ENCODE measurements at regions not wholly inside any gene's neighbourhood (a gene's known extent, or its start where the extent isn't known, plus 50 kb on each side); places are given as distances from the start of the nearest gene placed in this dataset.

DNA sequence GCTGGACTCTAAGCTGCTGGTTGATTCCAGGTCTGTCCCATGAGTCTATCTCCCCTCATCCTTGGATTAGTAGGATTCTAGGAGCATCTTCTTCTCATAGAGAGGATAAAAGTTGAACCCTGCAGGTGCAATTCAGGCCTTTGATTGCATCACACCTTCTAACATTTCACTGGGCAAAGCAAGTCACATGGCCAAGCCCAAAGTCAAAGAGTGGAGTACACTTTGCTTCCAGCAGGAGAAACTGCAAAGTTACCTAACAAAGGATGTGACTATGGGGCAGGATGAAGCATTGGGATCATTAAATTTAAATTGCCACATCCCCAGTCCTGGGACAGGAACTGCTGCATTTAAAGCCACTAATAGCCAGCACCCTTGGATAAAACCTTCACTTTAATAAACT, 51.0 kb upstream of the EGFLAM start:
- intact Hi-C loops (cut with DNase I; ENCODE audit: low total_unique reads) (no loop called here), in situ Hi-C loops (cut with MboI; ENCODE audit: low sequenced_read_pairs in 4 of 4) (no loop called here)
- peaks cover 3 to 11% (median 4%) of the 10 kb centered on the region in 3 donors for H3K27me3 ChIP-seq

DNA sequence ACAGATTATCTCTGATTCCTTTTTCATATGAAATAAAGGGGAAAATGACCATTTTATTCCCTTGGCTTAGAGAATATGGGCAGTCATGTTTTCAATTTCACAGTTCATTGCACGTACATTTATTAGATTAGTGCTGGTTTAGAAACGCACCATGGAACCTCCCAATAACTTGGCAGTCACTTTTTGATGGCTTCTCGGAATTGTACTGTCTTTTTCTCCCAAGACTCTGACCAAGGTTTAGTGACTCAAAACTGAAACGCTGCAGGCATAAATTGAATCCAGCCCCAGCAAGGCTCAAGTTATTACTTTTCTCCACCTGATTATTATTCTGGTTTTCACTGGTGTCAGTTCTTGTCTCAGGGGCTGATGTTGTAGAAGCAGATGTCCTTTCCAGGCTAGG, 55.6 kb upstream of the EGFLAM start:
- H3K9me3 ChIP-seq, result no peaks in the 10 kb centered on the region
- no peak overlapping the region for H3K4me3 ChIP-seq
- intact Hi-C loops (cut with DNase I; ENCODE audit: low total_unique reads) (no loop called here), in situ Hi-C loops (cut with MboI; ENCODE audit: low sequenced_read_pairs in 4 of 4) (no loop called here)
- H3K36me3 ChIP-seq, result no peaks in the 10 kb centered on the region
- H3K27me3 ChIP-seq, result peaks cover 0 to 12% (median 4%) of the 10 kb centered on the region in 3 donors
- no peak overlapping the region for H3K27ac ChIP-seq
- H3K4me1 ChIP-seq, result no peaks in the 10 kb centered on the region
- DNase-seq (no peak), ATAC-seq (no peak)
- TF ChIP-seq POLR2A (IDR thresholded peaks at IDR 0.05) (no peak), CTCF (IDR thresholded peaks at IDR 0.05 in 4 of 5, conservative IDR thresholded peaks at IDR 0.05 in 1 of 5) (no peak)

More for the DNA sequence above, 51.0 kb upstream of the EGFLAM start:
- Histone ChIP-seq H3K4me3 (no peak overlapping the region), H3K9me3 (no peaks in the 10 kb centered on the region), H3K4me1 (no peaks in the 10 kb centered on the region), H3K36me3 (no peaks in the 10 kb centered on the region), H3K27ac (no peak overlapping the region)
- TF ChIP-seq CTCF (IDR thresholded peaks at IDR 0.05 in 4 of 5, conservative IDR thresholded peaks at IDR 0.05 in 1 of 5), result no peak
- no peak for TF ChIP-seq POLR2A (IDR thresholded peaks at IDR 0.05)
- no peak for ATAC-seq
- no peak for DNase-seq

DNA sequence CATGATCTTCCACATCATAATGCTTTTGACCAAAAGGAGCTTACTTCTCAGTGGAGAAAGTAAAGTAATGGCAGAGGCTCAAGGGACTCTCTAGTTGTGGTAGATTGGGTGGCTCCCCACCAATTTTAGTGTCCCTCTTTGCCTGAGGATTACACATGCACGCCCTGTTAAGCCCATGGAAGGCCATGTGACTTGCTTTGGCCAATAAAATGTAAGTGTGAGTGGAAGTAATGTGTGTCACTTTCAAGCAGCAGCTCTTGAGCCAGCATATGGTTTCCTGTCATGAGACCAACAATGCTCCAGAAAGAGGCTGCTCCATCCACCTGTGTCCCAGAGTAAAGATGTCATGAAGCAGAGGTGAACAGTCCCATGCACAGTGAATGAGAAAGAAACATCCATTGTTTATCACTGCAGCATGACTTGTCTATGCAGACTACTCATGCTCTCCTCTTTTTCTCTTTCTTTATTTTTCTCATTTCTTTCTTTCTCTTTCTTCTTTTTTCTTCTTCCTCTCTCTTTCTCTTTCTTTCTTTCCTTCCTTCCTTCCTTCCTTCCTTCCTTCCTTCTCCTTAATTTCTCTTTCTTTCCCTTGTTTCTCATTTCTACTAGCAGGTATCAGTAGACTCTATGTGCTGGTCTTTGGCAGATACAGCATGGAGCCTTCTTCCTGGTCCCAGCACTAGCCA, 57.3 kb upstream of the EGFLAM start:
- Histone ChIP-seq H3K27me3 (peaks cover 0 to 12% (median 4%) of the 10 kb centered on the region in 3 donors), H3K4me1 (no peaks in the 10 kb centered on the region), H3K9me3 (no peaks in the 10 kb centered on the region), H3K4me3 (no peak overlapping the region), H3K36me3 (no peaks in the 10 kb centered on the region), H3K27ac (no peak overlapping the region)
- no peak for DNase-seq
- intact Hi-C loops (cut with DNase I; ENCODE audit: low total_unique reads) (no loop called here), in situ Hi-C loops (cut with MboI; ENCODE audit: low sequenced_read_pairs in 4 of 4) (no loop called here)
- TF ChIP-seq POLR2A (IDR thresholded peaks at IDR 0.05) (no peak), CTCF (IDR thresholded peaks at IDR 0.05 in 4 of 5, conservative IDR thresholded peaks at IDR 0.05 in 1 of 5) (no peak)
- no peak for ATAC-seq

- in situ Hi-C loops (cut with MboI; ENCODE audit: low sequenced_read_pairs in 4 of 4), result loop anchor here (5.0 to 25.0 kb wide), 4 partner anchors 160 to 785 kb away; no protein-coding TSS in a partner anchor
- intact Hi-C loops (cut with DNase I; ENCODE audit: low total_unique reads), result no loop called here
Measured at GRCh38 chr5:38197118-38197517, 61.2 kb upstream of the EGFLAM start.

More at GRCh38 chr5:38197118-38197517, 61.2 kb upstream of the EGFLAM start:
- Histone ChIP-seq H3K9me3 (no peaks in the 10 kb centered on the region), H3K4me1 (no peaks in the 10 kb centered on the region), H3K27ac (no peak overlapping the region), H3K36me3 (no peaks in the 10 kb centered on the region), H3K4me3 (no peak overlapping the region), H3K27me3 (peaks cover 0 to 11% (median 0%) of the 10 kb centered on the region in 3 donors)
- no peak for ATAC-seq
- no peak for DNase-seq
- TF ChIP-seq CTCF (IDR thresholded peaks at IDR 0.05 in 4 of 5, conservative IDR thresholded peaks at IDR 0.05 in 1 of 5) (no peak), POLR2A (IDR thresholded peaks at IDR 0.05) (no peak)

Data from gastrocnemius medialis (tissue), 4 donors.